PFSK-1 (cell line): ENCODE measurements at regions not wholly inside any gene's neighbourhood (a gene's known extent, or its start where the extent isn't known, plus 50 kb on each side); places are given as distances from the start of the nearest gene placed in this dataset.

ENCODE experiments used
- POLR2AphosphoS5 ChIP-seq: IDR thresholded peaks from 2 replicates; pipeline ENCODE4 v1.6.1; 2012; ENCODE audit warnings: low read depth, mild to moderate bottlenecking, control low read depth, low read length, moderate library complexity
- REST ChIP-seq, 2 experiments: IDR thresholded peaks; 2 replicates each; pipeline versions ENCODE4 v1.6.1 to v1.8.0; 2011 to 2012; ENCODE audit warnings: low read depth in 2 of 2, low read length in 2 of 2, control low read depth in 1 of 2, inconsistent platforms in 1 of 2, mild to moderate bottlenecking in 1 of 2, moderate library complexity in 1 of 2; ENCODE audit not compliant: insufficient read depth in 1 of 2
- SIN3A ChIP-seq: IDR thresholded peaks from 2 replicates; pipeline ENCODE4 v1.6.1; 2012; ENCODE audit warnings: mild to moderate bottlenecking, low read length, moderate library complexity, borderline replicate concordance; ENCODE audit not compliant: insufficient read depth

- TF ChIP-seq POLR2AphosphoS5 (no peak), REST (IDR thresholded peaks at IDR 0.05; ENCODE audit: insufficient read depth in 1 of 2, low read depth in 2 of 2, low read length in 2 of 2) (no peak), SIN3A (no peak)
Observed at GRCh38 chr12:29901585-29901984, 117.8 kb upstream of the TMTC1 start.
